ENCODE measurements at regions not wholly inside any gene's neighbourhood (a gene's known extent, or its start where the extent isn't known, plus 50 kb on each side); places are given as distances from the start of the nearest gene placed in this dataset.

DNA sequence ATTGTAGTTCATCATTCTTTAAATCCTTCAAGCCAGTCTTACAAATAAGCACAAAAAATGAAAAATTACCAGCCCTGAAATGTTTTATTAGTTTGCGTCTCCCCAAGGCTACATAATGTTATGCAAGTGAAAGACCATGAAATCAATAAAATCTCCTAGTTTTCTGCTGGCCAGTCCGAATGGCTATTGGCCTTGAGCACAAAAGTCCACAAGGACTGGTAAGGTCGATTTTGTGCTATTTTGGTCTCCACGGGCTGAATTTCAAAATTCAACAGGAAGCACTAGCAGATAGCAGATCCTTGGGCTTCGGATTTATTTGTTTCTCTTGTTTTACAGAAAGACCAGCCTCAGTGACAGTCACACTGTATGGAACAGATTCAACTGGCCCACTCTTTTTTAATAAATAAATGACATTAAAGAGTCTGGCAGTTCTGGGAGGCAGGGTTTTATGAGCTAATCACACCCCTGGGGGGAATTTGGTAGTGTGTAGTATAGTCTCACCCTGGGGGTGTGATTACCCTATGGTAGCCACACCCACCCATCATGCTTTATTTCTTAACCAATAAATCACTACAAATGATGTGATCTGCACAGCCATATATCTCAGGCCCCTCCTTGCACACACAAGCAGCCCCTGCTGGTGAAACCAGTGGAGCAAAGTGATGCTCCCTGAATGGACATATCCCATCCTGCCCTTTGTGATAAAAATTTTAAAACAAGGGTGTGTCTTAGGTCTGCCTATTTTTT is 51.1 kb upstream of the TMEM33 start:
- no peak for DNase-seq

DNA sequence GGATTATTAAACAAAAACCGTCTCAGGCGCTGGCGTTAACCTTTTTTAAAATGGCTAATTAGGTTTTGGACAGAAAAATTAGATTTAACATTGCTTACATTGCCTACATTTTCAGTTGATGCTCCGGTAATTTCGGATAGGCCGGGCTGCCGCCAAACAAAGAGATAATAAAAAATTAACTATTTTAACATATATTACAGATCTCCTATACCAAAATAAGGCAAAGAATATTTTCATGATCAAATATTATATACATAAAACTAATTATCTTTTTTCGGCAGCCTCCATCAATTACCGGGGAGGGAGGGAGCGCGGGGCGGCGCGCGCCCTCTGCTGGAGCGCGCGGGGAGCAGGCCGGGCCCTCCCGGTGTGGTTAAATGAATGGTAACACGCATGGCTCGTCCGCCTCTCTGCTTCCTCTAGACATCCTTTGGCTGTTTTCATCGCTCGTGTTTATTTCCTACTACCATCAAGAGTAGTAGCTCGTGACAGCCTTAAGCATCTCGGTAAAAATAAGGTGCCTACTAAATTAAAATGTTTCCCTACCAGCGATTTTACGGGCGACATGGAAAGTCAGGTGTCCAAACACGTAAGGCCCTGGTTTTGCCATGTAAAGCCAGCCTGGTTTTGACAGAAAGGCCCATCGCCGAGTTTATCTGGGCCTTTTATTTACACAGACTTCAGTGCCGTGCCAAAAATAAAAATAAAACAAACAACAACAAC is 52.4 kb upstream of the TMEM33 start:
- DNase-seq, result peak; percentile 78

GRCh38 chr4:41881981-41882624 is 53.1 kb upstream of the TMEM33 start:
- DNase-seq, result peak; percentile 76

DNA sequence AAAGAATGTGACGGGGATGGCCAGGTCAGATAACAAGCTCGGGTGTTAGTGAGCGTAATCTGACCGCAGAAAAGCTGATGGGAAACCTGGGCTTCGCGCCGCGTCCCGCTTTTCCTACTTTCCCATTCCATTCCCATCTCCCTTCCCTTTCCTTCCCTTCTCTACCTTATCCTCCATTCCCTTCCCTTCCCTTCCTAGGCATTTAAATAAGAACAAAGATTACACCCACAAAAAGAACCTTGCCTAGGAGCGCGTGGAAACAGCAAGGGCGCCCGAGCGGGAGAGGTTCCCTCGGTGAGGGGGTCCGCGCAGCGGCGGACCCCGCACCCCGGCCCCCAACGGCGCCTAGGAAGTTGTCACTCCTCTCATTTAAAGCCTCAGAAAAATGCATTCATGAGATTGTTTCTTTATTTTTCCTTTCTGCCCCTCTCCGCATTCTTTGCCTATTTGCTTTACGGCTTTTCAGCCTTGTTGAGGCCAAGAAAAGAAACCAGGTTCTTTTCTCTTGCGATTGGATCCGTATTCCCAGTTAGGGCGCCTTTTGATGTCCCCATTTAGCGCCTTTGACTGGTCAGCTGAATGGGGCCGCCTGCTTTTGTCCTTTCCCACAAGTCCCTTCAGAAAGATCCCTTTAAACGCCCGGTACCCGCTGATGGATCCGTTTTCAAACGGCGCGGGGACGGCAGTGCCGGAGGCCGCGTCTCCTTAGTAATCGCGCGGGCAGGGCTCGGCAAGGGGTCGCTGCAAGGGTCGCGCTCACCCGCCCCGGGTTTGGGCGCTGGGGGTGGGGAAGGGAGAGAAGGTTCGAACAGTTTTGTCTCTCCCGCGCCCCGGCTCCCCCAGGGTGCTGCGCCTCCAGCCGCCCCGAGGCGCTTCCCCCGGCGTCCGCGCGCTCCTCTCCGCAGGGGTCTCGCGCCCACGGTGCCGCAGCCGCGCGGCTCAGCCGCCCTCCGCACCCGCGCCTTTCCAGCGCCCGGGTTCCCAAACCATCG is 54.1 kb upstream of the TMEM33 start:
- DNase-seq, result peak; percentile 61

GRCh38 chr4:41880022-41880837 is 55.0 kb upstream of the TMEM33 start:
- DNase-seq, result peak; percentile 59

GRCh38 chr4:41879552-41879951 is 55.7 kb upstream of the TMEM33 start:
- no peak for DNase-seq

DNA sequence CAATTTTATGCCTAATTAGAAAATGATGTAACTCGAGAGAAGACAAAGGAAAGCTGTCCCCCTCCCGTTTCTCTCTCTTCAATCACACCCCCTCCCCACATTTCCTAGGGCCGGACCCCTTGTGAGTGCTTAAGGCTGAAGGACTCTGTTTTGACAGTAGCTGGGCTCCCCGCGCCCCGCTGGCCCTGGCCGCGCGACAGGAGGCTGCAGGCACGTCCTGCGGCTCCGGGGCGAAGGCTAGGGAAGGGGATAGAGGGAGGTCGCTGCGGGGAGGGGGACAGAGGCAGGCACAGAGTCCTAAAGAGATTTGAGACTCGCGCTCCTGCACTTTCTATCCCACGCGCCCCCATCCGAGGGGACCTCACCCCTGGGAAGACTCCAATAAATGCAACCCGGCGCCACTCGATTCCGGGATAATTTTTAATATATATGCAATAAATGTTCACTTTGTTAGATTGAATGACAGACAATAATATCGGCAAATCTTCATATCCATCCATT is 56.2 kb upstream of the TMEM33 start:
- DNase-seq, result no peak

DNA sequence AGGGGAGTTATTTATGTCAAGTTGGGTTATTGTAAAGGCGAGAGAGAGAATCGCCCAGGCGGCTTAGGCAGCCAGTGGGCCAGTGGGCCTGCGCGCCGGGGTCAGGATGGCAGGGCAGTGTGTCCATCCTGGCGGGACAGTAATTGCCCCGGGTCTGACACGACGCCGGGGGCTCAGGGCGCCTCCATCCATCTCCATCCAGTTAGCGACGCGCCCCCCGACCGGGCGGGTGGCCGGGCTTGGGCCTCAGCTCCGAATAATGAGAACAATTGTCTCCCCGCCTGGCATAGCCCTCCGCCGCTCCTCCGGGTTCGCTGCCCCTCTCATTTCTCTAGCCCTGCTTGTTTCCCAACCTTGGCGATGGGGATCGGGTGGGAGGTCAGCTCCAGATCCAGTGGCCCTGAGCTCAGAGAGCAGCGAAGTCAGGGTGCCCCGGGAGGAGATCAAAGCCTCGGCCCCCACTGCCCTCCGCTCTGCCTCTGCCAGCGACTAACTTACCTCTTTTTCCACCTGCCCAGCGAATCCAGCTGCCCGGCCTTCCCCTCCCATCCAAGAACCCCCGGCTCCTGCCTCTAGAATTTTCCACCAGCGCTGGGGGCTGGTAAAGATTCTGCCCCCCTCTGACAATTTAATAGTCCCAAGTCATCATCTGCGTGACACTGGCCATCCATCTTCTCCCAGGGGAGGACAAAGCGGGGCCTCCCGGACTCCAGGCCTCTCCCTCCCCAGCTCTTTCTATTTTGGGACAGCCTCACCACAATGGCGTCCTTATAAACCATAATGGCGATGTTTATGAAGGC is 56.9 kb upstream of the TMEM33 start:
- DNase-seq, result no peak

DNA sequence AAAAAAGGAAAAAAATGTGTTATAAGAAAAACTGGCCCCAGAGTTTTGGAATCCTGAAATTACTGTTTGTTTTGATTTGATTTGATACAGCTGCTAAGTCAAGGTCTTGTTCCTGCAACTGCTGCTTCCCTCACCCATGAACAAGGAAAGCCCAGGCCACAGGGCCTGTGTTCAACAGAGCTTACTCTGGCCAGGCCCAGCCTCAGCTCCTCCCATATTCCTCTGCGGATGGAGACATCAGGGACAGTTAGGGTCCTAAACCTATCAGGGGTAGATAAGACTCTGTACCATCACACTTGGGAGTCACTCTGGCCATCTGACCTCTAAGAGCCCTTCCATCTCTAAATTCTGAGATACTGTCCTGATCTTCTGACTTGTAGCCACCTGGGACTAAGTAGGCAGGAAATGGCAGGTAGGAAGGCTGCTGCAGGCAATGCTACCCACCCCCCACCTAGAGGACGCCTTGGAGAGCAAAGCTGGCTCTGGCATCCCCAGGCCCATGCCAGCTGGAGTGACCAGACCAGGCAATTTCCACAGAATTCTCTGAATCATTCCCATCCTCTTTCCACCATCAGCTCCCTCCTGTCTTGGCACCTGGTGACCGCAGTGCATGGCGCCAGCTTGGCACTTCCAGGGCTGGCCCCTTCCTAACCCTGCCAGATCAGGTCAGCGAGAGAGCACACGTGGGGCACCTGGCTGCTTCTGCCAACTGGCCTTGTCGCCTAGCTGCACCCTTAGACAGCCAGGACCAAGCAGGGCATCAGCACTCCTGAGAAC is 58.0 kb upstream of the TMEM33 start:
- DNase-seq, result no peak

- no peak for DNase-seq
These were observed 60.4 kb upstream of the TMEM33 start for GRCh38 chr4:41874873-41875272.

DNA sequence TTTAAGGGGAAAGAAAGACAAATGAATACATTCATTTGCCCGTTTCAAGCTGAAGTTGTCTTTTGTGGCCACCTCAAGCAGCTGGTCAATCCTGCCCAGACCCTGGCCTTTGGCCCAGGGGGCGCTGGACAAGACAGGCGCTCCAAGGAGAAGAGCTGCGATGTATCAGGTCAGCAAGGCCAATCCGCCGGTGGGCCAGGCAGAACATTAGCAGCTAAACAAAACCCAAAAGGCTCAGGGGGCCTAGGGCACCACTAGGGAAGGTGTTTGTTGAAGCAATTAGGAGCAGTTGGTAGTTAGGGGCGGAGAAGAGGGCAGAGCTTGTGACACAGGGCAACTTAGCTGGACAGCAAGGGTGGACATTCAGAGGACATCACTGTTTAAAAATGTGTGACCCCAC is 60.8 kb upstream of the TMEM33 start:
- DNase-seq, result no peak

DNA sequence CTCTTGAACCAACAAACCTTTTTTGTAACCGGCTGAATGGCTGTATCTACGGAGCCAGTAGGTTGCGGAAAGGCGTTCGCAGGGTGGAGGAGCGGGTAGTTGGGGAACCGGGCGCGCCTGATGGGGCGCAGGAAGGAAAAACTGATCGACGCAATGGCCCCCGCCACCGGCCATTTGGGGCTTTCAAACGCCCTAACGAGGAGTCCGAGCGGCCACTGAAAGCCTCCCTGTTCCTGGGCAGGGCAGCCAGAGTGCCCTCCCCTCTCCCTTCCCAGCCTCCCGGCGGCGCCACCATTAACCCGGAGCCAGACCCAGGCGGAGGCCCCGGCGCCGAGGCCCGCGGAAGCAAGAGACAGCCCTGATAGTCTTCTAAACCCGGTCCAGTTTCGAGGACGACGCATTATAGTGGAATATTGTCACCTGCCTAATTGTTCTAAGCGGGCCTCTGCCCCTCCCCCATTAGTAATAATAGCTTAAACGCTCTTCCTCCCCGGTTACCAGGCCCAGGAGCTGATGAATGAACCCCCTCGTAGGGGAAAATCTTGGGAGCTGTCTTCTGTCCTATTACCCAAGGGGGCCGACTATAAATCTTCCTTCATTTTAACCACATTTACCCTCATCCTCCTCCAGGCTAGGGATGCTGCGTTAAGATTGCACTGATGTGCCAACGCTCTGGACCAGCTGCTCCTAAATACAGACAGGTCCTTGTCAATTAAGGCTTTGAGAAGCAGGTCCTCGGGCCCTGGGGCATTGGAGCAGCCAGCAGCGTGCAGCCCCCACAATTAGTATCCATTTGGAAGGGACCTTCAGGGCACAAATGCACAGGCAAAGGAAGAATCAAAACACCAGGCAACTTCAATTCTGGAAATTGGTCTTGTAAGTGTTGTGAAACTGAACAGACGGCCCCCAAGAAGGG is 61.6 kb upstream of the TMEM33 start:
- no peak for DNase-seq

GRCh38 chr4:41870035-41870434 is 65.2 kb upstream of the TMEM33 start:
- no peak for DNase-seq

DNA sequence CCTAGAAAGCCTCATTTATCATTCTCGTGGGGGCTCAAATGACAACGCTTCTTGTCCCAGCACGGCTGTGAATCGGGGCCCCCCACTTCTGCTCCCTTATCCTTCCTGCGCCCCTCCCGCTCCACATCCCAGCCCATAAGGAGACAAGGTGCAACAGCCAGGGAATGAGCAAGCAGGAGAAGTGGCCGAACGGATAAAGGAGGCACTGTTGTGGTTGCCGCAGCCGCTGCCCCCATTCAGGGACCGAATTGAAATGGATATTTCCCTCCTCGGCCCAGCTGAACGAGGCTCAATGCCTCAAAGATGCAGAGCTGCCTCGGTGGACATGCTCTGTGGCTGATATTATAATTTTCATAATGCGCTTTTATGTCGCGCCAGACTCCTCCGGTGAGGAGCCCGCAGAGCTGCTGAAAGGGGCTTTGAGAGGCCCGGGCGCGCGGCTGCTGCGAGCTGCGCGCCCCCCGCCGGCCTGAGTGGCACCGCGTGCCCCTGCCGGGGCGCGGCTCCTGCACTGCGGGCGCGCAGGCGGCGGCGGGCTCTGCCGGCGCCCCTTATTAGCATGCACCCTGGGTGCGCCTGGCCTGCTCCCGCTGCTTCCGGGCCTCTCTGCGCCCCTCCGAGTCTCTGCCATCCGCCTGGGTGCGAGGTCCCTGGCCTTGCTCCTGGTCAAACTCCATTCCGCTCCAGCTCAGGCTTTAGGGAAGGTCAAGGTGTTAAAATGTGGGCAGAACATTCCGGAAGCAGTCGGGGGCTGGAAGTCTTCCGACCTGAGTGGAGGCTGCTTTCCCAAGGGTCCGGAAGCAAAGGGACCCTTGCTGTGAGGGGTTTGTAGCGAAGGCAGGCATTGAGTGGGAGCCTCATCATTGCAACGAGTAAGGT is 68.2 kb upstream of the TMEM33 start:
- peak; percentile 36 for DNase-seq

DNA sequence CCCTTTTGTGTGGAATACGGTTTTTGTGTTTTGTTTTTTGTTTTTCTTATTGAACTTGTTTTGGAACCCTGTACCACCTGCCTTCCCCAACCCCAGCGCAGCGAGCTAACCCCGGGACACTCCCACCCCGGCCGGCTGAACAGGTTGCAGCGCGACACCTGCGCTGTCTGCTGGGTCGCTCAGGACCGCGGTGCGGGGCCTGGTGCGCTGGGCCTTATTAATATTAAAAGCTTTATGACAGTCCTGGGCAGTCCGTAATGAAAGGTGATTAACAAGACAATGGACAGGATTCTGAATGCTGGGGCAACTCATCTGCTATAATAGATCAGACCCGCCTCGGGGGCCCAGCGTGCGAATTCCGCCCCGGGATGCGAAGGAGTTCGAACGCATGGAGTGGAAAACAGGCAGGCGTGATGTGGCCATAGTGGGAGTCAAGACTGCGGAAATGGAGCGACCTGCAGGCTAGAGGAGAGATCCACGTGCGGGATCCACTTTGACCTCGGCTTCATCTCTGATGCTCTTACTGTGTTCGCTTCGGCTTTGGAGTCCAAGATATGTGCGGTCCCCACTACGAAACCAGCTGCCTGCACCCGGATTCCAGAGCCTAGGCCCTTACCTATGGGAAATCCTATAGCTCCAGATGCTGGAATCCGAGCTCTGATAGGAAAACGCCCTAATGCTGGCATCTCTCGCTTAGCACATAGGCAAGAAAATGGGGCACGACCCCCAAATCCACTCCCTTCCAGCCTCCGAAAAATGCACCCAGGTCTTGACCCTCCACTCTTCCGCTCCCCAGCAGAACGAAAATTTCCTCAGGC is 69.0 kb upstream of the TMEM33 start:
- DNase-seq, result no peak

GRCh38 chr4:41865306-41865980 is 69.8 kb upstream of the TMEM33 start:
- DNase-seq, result no peak

Data from DMS53 (cell line).